WI38 (cell line): ENCODE measurements at regions not wholly inside any gene's neighbourhood (a gene's known extent, or its start where the extent isn't known, plus 50 kb on each side); places are given as distances from the start of the nearest gene placed in this dataset.

Experiments
- H3K4me3 ChIP-seq: 2 replicates; pipeline ENCODE4 v1.5.1; 2011; ENCODE audit warnings: low read depth, mild to moderate bottlenecking, control low read depth, low read length
- TF ChIP-seq, protein P1 (sequence below): IDR thresholded peaks from 2 replicates; pipeline ENCODE4 v1.5.1; 2012; ENCODE audit warnings: low read depth, mild to moderate bottlenecking, control low read depth, low read length

DNA sequence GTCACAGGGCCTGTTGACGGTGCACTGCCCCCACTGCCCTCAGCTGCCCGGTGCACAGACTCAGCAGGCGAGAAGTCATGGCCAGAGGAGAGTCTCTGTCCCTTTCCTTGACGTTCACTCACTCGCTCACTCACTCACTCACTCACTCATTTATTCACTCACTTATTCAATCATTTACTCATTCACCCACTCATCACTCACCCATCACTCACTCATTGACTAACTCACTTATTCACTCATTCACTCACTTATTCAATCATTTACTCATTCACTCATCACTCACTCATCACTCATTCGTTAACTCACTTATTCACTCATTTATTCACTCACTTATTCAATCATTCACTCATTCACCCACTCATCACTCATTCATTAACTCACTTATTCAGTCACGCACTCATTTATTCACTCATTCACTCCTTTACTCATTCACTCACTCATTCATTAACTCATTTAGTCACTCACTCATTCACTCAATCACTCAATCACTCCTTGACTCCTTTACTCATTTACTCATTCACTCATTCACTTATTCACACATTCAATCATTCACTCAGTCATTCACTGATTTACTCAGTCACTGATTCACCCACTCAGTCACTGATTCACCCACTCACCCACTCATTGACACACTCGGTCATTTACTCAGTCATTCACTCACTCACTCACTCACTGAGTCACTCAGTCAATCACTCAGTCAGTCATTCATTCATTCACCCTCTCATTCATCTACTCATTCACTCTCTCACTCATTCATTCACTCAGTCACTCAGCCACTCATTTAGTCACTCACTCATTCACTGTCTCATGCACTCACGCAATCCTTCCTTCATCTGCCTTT, 1193.5 kb downstream of the BRD1 start:
- no peak overlapping the region for H3K4me3 ChIP-seq
- TF ChIP-seq, protein P1, sequence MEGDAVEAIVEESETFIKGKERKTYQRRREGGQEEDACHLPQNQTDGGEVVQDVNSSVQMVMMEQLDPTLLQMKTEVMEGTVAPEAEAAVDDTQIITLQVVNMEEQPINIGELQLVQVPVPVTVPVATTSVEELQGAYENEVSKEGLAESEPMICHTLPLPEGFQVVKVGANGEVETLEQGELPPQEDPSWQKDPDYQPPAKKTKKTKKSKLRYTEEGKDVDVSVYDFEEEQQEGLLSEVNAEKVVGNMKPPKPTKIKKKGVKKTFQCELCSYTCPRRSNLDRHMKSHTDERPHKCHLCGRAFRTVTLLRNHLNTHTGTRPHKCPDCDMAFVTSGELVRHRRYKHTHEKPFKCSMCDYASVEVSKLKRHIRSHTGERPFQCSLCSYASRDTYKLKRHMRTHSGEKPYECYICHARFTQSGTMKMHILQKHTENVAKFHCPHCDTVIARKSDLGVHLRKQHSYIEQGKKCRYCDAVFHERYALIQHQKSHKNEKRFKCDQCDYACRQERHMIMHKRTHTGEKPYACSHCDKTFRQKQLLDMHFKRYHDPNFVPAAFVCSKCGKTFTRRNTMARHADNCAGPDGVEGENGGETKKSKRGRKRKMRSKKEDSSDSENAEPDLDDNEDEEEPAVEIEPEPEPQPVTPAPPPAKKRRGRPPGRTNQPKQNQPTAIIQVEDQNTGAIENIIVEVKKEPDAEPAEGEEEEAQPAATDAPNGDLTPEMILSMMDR = no peak

DNA sequence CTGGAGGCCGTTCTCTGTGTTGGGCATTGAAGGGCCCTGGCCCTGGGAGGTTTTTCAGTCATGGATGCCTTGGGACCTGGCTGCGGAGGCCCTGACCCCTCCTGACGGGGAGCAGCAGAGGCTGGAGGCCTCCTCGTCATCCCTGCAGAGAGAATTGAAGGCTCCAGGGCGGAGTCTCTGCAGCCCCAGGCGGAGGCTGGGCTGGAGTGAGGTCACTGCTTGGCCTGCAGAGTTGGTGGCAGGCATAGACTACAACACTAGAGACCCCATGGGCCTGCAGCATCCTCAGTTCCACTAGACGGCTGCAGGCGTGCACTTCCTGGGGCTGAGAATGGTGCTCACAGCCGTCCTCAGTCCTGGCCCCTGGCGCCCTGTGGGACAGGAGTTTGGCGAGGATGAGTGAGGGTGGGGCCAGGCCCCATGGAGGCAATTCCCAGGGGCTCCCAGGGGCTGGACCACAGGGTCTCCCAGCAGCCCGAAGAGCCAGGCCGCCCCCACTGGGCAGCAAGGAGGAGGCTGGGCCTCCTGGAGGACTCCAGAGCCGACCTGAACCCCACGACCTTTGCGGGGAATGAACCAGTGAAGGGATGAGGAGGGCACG, 1194.9 kb downstream of the BRD1 start:
- no peak overlapping the region for H3K4me3 ChIP-seq
- TF ChIP-seq, protein P1 = no peak

DNA sequence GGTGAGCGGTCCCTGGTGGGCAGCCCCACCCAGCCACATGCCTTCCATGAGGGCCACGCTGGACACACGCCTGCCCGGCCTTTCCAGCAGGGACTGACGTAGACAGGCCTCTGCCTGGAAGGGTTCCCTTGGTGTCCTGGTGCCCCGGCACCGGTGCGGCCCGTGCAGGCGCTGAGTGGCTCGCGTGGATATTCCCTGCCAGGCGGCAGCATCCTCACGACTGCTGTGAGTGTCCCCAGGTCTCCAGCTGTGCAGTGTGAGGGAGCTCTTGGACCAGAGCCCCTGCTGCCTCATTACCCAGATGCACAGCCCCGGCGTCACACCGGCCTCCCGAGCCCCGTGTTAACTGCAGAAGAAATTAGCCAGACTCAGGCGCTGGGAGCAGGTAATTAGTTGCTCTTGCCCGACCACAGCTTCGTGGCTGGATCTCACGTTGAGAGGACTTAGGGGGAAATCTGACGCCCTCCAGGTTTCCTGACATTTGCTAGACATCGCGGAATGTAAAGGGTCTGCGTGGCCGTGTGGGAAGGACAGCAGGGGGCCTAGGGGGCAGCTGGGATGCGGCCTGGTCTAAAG, 1196.3 kb downstream of the BRD1 start:
- H3K4me3 ChIP-seq = no peak overlapping the region
- TF ChIP-seq, protein P1 = no peak

DNA sequence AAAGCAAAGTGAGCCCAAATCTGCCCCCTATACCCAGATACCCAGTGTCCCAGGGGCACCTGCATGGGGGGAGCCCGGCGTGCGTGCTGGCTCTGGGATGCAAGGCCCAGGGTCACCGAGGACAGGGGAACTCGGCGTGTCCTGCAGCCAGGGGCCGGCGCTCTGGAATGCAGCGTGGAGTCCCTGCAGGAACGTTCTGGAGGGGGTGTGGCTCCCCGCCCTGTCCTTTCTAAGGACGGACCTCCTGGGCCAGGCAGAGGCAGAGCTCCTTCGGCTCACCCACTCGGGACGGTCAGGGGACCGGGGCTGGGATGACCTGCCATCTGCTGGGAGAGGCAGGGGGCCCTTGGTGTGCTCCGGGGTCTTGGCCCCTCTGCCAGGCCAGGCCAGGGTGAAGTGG, 1196.8 kb downstream of the BRD1 start:
- no peak overlapping the region for H3K4me3 ChIP-seq

DNA sequence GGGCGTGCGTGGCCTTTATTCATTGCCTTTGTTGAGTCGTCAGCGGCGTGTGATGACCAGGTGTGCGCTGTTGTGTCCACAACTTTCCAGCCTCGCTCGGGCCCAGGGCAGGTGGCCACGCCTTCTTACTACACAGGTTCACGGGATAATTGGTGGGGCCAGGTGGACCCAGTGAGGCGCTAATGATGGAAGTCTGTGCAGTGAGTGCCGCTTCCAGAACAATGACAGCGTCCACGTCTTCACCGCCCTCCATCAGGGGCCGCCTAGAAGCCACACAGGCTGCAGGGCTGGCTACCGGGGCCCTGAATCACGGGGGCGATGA, 1197.3 kb downstream of the BRD1 start:
- TF ChIP-seq, protein P1 = no peak
- no peak overlapping the region for H3K4me3 ChIP-seq

More for the DNA sequence above, 1196.8 kb downstream of the BRD1 start:
- TF ChIP-seq, protein P1 = no peak

DNA sequence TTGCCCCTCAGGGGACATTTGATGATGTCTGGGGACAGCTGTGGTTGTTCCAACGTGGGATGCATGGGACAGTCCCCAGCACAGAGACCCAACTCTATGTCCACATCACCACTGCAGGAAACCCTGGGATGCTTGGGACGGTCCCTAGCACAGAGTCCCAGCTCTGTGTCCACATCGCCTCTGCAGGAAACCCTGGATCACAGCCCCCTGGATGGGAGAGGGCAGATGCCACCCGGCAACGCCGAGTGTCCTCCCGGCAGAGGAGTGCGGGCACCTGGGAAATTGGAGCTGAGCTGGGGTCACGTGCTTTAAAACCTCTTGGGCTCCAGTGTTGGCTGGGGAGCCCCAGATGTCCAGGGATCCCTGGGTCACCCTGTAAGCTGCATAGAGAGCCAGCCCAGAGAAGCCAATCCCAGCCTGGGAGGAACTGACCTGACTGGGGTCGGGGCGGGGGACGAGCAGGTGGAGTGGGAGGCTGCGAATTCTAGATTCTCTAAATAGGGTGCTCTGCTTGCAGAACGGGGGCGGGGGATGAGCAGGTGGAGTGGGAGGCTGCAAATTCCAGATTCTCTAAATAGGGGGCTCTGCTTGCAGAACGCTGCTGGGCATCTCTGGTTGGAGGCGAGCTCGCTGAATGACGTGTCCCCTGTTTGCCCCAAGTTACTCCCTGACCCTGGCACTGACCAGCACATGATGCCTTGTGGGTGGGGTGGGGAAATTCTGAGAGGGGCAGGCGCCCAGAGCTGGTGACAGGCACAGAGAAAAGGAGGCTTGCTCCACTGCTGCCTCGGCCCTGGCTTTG, 1197.8 kb downstream of the BRD1 start:
- H3K4me3 ChIP-seq = no peak overlapping the region
- TF ChIP-seq, protein P1 = no peak
